Naive thymus-derived CD8-positive, alpha-beta T cell (primary cell): ENCODE measurements at regions not wholly inside any gene's neighbourhood (a gene's known extent, or its start where the extent isn't known, plus 50 kb on each side); places are given as distances from the start of the nearest gene placed in this dataset.

Experiments used
- ATAC-seq, 2 donors: fragments of 150-1000 bp; cut with Tn5 transposase in 1 of 2; sonication (Bioruptor Pico), chemical (Tn5 transposase) in 1 of 2; 1 replicate in 1 of 2; 2 replicates in 1 of 2; pipeline ENCODE4 v1.10.0; 2021; ENCODE audit warnings: mild to moderate bottlenecking in 2 of 2, moderate library complexity in 2 of 2
- POLR2A ChIA-PET: fragments of 350-600 bp; sonication (Branson Sonifier 250); formaldehyde crosslinking; loops from one replicate; lab custom pipeline; 2021; ENCODE audit warnings: antibody characterized with exemption; lab: Charles Lee
- DNase-seq, 10 donors: peaks; one replicate each; pipeline versions ENCODE4 v3.0.0 to v3.0.0-alpha.2; 2020 to 2022
- H3K27ac Mint-ChIP-seq, 10 donors: one replicate each; pipeline ENCODE4 v1.8.0; 2020 to 2022; ENCODE audit warnings: mild to moderate bottlenecking in 10 of 10, mixed read lengths in 10 of 10, moderate library complexity in 4 of 10, inconsistent platforms in 1 of 10
- H3K27me3 Mint-ChIP-seq, 5 donors: one replicate each; pipeline ENCODE4 v1.8.0; 2021 to 2022; ENCODE audit warnings: mixed read lengths in 5 of 5
- H3K36me3 Mint-ChIP-seq, 3 donors: one replicate each; pipeline ENCODE4 v1.8.0; 2020 to 2022; ENCODE audit warnings: mixed read lengths in 3 of 3, mild to moderate bottlenecking in 2 of 3, inconsistent platforms in 1 of 3
- H3K4me1 Mint-ChIP-seq, 4 donors: one replicate each; pipeline ENCODE4 v1.8.0; 2021 to 2022; ENCODE audit warnings: mixed read lengths in 4 of 4
- H3K4me3 Mint-ChIP-seq, 10 donors: one replicate each; pipeline ENCODE4 v1.8.0; 2020 to 2022; ENCODE audit warnings: mild to moderate bottlenecking in 10 of 10, mixed read lengths in 10 of 10, moderate library complexity in 6 of 10, inconsistent platforms in 1 of 10
- H3K9me3 Mint-ChIP-seq, 9 donors: one replicate each; pipeline ENCODE4 v1.8.0; 2020 to 2022; ENCODE audit warnings: mixed read lengths in 9 of 9, mild to moderate bottlenecking in 3 of 9, inconsistent platforms in 1 of 9, moderate library complexity in 1 of 9

DNA sequence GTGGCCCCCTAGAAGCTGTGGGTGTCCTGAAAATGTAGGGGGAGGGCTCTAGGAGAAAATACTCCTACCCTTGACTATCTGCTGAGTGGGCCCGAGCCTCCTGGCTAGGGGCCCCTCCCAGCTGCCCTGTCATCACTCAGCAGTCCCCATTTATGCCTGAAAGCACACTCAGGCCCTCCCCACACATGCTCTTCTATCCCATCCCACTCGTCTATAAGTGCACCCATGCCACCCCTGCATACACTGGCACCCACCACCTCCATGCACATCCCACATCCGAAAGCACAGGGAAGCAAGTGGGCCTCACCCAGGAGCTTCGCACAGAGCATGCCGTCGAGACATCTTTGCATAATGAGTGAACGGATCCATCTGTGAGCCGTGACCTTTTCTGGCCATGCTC, 80.4 kb upstream of the POU3F1 start:
- POLR2A ChIA-PET: no interaction called here
- Mint-ChIP-seq H3K36me3 (no peaks in the 10 kb centered on the region), H3K27ac (peak overlapping the region in 1 of 10 donors; percentile 26), H3K4me1 (no peaks in the 10 kb centered on the region), H3K4me3 (no peak overlapping the region), H3K9me3 (no peaks in the 10 kb centered on the region), H3K27me3 (peaks cover 10 to 39% (median 26%) of the 10 kb centered on the region in 5 donors)
- DNase-seq (no peak), ATAC-seq (no peak)

DNA sequence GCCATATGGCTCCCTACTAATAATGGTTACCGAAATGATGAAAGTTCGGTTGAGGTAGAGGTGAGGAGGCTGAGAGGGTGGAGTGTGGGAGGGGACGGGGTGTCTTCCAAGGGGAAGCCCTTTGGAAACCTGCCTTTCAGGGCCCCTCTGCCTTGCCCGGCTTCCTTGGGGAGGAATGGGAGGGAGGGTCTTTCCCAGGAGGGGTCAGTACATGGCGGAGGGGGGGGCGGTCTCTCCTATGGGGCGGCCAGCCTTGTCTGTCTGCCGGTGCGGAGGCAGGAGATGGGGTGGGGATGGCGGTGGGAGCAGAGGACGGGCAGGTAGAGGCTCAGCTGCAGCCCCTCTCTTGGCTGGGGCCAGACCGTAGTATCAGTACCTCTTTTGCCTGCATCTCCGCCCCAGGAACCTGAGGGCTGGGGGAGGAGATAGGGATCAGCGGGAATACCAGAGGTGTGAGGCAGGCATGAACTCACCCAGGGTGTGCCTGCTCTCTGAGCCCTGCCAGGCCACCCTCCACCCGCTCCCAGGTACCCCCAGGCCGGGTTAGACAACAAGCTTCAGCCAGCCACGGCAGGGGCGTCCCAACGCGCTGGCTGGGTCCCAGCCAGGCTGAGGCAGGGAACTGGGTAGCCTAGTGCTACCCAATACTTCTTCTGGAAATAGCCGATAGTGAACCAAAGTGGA, 79.4 kb upstream of the POU3F1 start:
- POLR2A ChIA-PET: no interaction called here
- no peak overlapping the region for H3K27ac Mint-ChIP-seq
- no peaks in the 10 kb centered on the region for H3K36me3 Mint-ChIP-seq
- H3K27me3 Mint-ChIP-seq: peaks cover 5 to 29% (median 19%) of the 10 kb centered on the region in 5 donors
- no peaks in the 10 kb centered on the region for H3K4me1 Mint-ChIP-seq
- H3K9me3 Mint-ChIP-seq: no peaks in the 10 kb centered on the region
- no peak overlapping the region for H3K4me3 Mint-ChIP-seq
- ATAC-seq: no peak
- no peak for DNase-seq

DNA sequence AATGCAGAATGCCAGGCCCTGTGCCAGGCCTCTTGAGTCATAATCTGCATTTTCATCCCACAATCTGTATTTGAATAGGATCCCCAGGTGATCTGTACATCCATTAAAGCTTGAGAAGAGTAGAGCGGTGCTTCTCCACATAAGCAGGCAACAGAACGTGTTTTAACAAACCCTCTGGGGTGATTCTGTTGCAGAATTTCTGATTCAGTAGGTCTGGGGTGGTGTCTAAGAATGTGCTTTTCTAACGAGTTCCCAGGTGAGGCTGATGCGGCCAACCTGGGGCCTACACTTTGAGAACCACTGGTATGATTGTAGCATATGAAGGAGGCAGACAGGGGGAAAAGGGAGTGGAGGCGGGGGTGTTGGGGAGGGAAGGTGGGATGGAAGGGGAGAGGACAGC, 78.4 kb upstream of the POU3F1 start:
- Mint-ChIP-seq H3K4me1 (no peaks in the 10 kb centered on the region), H3K27me3 (peaks cover 3 to 21% (median 17%) of the 10 kb centered on the region in 5 donors), H3K9me3 (no peaks in the 10 kb centered on the region), H3K4me3 (no peak overlapping the region), H3K36me3 (no peaks in the 10 kb centered on the region), H3K27ac (no peak overlapping the region)
- no peak for DNase-seq
- ATAC-seq: no peak
- POLR2A ChIA-PET: no interaction called here

DNA sequence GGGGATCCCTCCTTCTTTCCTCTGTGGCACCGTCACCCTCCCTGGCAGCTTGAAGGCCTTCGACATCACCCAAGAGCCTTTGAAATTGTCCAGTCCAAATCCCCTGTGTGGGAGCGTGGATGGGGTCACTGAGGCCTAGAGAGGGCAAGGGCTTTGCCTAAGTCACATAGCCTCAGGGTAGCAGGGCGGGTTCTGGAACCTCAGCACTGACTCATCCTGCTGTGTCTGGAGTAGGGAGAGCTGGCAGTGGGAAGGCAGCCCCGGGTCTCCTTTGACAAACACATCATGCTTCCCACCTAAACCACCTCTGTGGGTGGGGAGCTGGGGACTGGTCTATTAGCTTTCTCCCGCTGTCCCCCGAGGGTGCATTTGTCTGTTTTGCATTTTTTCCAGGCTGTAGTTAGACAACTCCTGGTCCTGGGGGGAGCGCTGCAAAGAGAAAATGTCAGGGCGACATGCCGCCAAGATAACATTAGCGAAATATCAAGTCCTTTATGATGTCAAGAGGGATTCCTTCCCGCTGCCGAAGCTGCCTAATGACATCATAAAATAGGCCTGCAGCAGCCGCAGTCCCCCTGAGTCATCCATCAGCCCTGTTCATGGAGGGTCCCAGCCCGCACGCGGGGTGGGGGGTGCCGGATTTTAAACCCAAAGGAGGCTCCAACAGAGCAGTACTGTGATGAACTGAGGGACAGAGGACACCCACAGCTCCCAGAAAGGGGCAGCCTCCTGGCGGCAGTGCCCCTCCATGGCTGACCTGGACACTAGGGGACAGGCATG, 77.0 kb upstream of the POU3F1 start:
- Mint-ChIP-seq H3K27me3 (peaks cover 0 to 17% (median 12%) of the 10 kb centered on the region in 5 donors), H3K27ac (no peak overlapping the region), H3K36me3 (no peaks in the 10 kb centered on the region), H3K4me1 (no peaks in the 10 kb centered on the region), H3K9me3 (no peaks in the 10 kb centered on the region), H3K4me3 (no peak overlapping the region)
- ATAC-seq (no peak), DNase-seq (no peak)
- POLR2A ChIA-PET: no interaction called here

DNA sequence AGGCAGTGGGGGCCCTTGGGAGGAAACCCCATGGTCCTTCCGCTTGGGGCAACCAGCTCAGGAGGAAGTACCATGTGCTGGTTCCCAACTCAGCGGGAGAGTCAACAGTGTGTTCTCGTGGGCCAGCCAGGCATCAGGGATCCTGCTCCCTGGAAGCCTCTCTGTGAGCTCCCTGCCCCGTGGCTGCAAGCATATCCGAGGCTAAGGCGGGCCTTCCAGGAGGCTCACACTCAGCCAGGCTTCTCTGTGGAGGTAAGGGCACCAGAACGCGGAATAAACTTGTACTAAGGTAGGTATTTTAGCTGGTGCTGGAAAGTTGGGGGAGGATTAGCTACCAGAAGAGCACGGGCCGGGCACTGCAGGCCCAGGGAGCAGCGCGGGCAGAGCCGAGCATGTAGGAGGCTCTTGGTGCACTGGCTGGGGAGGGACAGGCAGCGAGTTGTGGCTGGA, 74.7 kb upstream of the POU3F1 start:
- Mint-ChIP-seq H3K4me1 (no peaks in the 10 kb centered on the region), H3K9me3 (no peaks in the 10 kb centered on the region)
- POLR2A ChIA-PET: no interaction called here

DNA sequence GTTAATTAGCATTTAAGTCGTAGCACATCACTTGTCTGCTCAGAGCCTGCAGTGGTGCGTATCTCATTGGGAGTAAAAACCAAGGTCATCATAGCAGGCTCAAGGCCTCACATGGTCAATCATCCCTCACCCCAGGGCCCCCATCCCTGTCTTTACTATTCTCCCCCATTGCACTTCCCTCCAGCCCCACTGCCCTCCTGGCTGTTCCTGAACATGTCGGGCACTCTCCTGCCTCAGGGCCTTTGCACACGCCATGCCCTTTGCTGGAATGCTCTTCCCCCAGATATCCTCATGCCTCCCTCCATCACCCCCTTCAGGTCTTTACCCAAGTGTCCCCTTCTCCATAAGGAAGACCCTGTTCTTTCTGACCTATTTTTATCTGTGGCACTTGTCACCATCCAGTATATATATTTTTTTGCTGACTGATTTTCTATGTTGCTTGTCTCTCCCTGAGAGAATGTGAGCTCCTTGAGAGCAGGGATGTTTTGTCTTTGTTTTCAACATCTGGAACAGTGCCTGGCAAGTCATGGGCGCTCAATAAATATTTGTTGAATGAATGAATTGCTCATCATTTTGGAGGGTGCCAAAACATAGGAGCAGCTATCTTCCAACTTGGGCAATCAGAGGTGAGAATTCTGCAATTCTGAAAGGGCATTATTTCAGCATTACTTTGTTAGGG, 74.1 kb upstream of the POU3F1 start:
- peaks cover 0 to 13% (median 0%) of the 10 kb centered on the region in 5 donors for H3K27me3 Mint-ChIP-seq
- ATAC-seq (no peak), DNase-seq (no peak)
- no peaks in the 10 kb centered on the region for H3K4me1 Mint-ChIP-seq
- no peaks in the 10 kb centered on the region for H3K36me3 Mint-ChIP-seq
- no peaks in the 10 kb centered on the region for H3K9me3 Mint-ChIP-seq
- H3K4me3 Mint-ChIP-seq: no peak overlapping the region
- POLR2A ChIA-PET: no interaction called here
- peak overlapping the region in 1 of 10 donors; percentile 29 for H3K27ac Mint-ChIP-seq

More for the DNA sequence above, 74.7 kb upstream of the POU3F1 start:
- Mint-ChIP-seq H3K36me3 (no peaks in the 10 kb centered on the region), H3K4me3 (no peak overlapping the region), H3K27me3 (peaks cover 0 to 10% (median 0%) of the 10 kb centered on the region in 5 donors), H3K27ac (peak overlapping the region in 1 of 10 donors; percentile 29)
- DNase-seq: no peak
- no peak for ATAC-seq

DNA sequence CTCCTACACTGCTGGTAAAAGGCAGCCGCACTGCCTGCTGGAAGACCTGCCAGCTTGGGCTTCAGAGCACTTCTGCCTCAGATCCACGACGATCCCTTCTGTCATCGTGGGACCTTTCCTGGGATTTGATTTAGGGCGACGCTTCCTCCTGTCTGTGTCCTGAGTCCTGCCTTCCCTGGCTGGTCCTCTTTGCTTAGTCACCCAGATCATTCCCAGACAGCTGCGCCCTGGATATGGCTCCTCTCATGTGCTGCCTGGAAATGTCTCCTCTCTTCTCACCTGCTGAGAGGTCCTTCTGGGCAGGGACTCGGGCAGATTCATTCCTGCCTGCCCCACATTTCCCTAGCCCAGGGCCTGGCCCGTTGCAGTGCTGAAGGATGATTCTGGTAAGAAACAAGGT, 72.4 kb upstream of the POU3F1 start:
- POLR2A ChIA-PET: no interaction called here
- Mint-ChIP-seq H3K27me3 (peaks cover 0 to 13% (median 0%) of the 10 kb centered on the region in 5 donors), H3K4me1 (no peaks in the 10 kb centered on the region), H3K27ac (no peak overlapping the region), H3K36me3 (no peaks in the 10 kb centered on the region), H3K9me3 (no peaks in the 10 kb centered on the region), H3K4me3 (no peak overlapping the region)
- ATAC-seq: no peak
- DNase-seq: no peak

DNA sequence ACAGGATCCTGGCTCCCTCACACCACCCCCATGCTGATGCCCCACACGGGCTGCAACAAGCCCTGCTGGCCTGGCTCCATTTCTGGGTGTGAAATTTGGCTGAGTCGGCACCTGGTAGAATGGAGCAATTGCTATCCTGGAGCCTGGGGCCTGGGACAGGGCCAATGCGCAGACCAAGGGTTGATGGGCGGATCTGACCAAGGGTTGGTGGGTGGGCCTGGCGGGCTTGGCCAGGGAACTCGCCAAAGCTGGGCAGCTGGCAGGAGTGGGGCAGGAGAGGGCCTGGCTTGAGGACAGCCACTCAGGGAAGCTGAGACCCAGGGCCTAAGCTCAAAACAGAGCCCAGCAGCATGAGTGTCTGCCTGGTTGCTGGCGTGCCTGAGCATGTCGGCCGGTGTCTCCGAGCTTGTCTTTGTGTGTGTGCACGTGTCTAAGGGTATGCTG, 70.9 kb upstream of the POU3F1 start:
- no peak for ATAC-seq
- H3K4me1 Mint-ChIP-seq: no peaks in the 10 kb centered on the region

DNA sequence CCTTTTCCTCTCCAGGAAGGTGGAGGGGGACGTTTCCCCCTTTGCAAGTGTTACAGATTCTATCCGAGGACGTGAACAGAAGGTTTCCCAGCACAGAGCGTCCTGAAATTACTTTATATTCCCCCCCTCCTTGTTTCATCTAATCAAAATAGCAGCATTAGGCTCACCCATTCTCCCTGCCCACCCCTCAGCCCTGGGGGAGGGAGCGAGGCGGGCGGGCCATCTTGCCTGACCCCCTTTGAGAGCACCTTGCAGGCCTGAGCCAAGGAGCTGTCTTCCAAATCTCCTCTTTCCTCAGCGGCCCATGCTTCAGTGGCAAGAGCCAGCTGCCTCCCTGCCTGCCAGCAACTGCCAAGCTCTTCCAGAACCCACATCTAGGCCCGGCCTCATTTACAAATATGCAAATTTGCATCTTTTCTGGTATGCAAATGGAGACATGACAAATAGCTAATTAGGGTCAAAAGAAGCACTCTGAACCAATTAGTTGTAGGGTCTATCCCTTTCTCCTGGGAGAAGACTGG, 69.1 kb upstream of the POU3F1 start:
- POLR2A ChIA-PET: no interaction called here
- Mint-ChIP-seq H3K36me3 (no peaks in the 10 kb centered on the region), H3K27me3 (peaks cover 2 to 23% (median 4%) of the 10 kb centered on the region in 5 donors), H3K4me1 (peaks cover 0 to 3% (median 0%) of the 10 kb centered on the region in 4 donors), H3K9me3 (no peaks in the 10 kb centered on the region), H3K4me3 (no peak overlapping the region), H3K27ac (no peak overlapping the region)
- DNase-seq: no peak
- ATAC-seq: no peak

More for the DNA sequence above, 70.9 kb upstream of the POU3F1 start:
- no peak overlapping the region for H3K4me3 Mint-ChIP-seq
- DNase-seq: no peak
- POLR2A ChIA-PET: no interaction called here
- no peaks in the 10 kb centered on the region for H3K36me3 Mint-ChIP-seq
- peaks cover 0 to 13% (median 0%) of the 10 kb centered on the region in 5 donors for H3K27me3 Mint-ChIP-seq
- no peaks in the 10 kb centered on the region for H3K9me3 Mint-ChIP-seq
- no peak overlapping the region for H3K27ac Mint-ChIP-seq

DNA sequence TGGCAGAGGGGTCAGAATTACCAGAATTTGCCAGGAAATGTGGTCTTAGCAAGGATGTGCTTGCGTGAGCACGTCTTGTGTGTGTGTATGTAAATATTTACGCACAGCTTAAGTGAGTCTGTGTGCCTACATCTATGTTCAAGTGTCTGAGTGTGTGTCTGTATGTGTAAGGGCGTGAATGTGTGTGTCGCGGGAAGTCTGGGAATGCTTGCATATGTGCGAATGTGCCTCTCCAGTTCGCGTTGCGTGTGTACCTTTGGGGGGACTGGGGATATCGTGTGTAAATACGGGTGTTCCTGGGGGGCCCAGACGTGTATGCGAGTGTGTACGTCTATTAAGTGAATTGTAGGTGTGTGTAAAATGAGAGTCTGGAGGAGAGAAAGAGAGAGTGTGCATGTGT, 68.6 kb upstream of the POU3F1 start:
- H3K4me1 Mint-ChIP-seq: peaks cover 0 to 3% (median 0%) of the 10 kb centered on the region in 4 donors
- peak overlapping the region in 1 of 10 donors; percentile 19 for H3K27ac Mint-ChIP-seq
- POLR2A ChIA-PET: no interaction called here
- no peak overlapping the region for H3K4me3 Mint-ChIP-seq
- ATAC-seq: no peak
- DNase-seq: no peak
- no peaks in the 10 kb centered on the region for H3K36me3 Mint-ChIP-seq
- H3K27me3 Mint-ChIP-seq: peaks cover 2 to 23% (median 4%) of the 10 kb centered on the region in 5 donors
- no peaks in the 10 kb centered on the region for H3K9me3 Mint-ChIP-seq

DNA sequence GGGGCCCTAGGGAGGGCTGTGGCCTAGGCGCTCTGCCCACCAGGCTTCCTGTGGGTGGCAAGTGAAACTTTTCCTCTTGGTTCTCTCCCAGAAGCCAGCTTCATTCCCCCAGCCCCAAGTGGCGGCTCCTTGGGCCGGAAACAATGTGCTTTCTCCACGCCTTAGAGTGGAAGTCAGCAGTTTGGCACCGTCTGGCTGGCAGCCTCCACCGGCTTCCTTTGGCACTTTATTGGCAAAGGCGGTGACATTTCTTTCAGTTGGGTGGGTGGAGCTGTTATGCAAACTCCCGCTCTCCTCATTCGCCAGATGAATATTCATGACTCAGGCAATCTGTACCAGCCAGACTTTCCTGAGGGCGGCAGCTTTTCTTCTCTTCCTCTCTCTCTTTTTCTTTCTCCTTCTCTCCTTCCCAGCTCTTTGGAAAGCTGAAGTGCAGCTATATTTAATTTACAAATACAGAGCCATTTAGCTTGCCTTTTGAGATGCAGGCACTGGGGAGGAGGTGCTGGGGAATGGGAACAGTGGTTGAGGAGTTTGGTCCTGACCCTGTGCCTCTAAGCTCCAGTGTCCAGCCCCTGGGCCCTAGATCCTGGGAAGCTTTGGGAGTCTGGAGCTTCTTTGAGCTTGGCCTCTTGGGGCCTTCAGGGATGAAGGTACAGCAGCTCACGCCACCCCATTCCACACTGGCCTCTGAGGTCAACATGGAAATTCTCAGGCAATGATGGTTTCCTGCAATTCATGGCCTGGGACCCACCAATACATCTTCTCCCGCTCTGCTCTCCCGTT, 67.8 kb upstream of the POU3F1 start:
- DNase-seq: no peak
- no peak for ATAC-seq
- Mint-ChIP-seq H3K36me3 (no peaks in the 10 kb centered on the region), H3K4me3 (no peak overlapping the region), H3K27me3 (peaks cover under 1 to 23% (median 4%) of the 10 kb centered on the region in 5 donors), H3K27ac (no peak overlapping the region), H3K9me3 (no peaks in the 10 kb centered on the region), H3K4me1 (peaks cover 0 to 3% (median 0%) of the 10 kb centered on the region in 4 donors)
- POLR2A ChIA-PET: no interaction called here

DNA sequence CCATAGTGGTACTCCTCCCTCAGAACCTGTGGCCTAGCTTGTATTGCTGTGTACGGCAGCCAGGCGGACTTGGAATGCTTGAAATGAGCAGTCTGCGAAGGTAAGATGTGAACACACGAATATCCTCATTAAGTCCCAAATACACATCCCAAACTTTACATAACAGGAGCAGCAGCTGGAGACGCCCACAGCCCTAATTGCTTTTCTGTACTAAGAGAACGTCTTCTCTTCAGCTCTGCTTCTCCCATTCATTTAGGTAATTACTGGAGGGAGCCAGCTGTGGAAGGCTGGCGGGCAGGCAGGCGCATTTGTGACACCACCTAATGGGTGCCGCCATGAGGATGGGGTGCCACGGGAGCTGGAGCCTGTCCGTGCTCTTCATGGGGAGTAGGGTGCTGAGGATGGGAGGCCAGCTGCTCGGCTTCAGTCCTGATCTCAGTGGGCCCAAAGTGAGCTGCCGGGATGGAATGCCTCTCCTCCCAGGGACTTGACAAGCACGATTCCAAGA, 66.6 kb upstream of the POU3F1 start:
- no peaks in the 10 kb centered on the region for H3K36me3 Mint-ChIP-seq
- H3K9me3 Mint-ChIP-seq: no peaks in the 10 kb centered on the region
- H3K4me3 Mint-ChIP-seq: no peak overlapping the region
- no peak overlapping the region for H3K27ac Mint-ChIP-seq
- peaks cover 0 to 15% (median 4%) of the 10 kb centered on the region in 5 donors for H3K27me3 Mint-ChIP-seq
- POLR2A ChIA-PET: no interaction called here
- peaks cover 0 to 3% (median 0%) of the 10 kb centered on the region in 4 donors for H3K4me1 Mint-ChIP-seq
- no peak for ATAC-seq
- no peak for DNase-seq
